ENCODE measurements at regions not wholly inside any gene's neighbourhood (a gene's known extent, or its start where the extent isn't known, plus 50 kb on each side); places are given as distances from the start of the nearest gene placed in this dataset.

DNA sequence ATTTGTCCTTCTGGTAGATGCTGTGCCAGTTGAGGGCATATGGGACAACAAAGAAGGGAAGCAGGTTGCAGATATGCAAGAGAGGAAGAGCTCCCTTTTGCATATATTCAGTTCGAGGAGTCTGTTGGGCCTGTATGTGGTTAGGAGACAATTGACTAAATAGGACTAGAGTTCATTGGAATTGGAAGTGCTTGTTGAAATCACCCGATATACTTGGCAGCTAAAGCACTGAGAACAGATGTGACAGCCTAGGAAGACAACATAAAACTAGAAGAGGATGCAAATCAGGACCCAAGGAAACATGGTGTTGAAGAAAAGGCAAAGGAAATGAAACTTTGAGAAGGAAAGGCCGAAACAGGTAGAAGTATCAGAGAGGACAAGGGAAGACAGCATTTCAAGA is 215.2 kb upstream of the P2RY1 start:
- TF ChIP-seq CREB1 (IDR thresholded peaks at IDR 0.05; ENCODE audit: low read depth), result no peak
- TF ChIP-seq EP300 (IDR thresholded peaks at IDR 0.05; ENCODE audit: borderline replicate concordance), result no peak
- no peak for TF ChIP-seq ZBTB7A (IDR thresholded peaks at IDR 0.05; ENCODE audit: low read depth)
- no peak for TF ChIP-seq TEAD4 (IDR thresholded peaks at IDR 0.05)
- no peak for TF ChIP-seq NFIC (IDR thresholded peaks at IDR 0.05)

- no peak for TF ChIP-seq ZBTB7A (IDR thresholded peaks at IDR 0.05; ENCODE audit: low read depth)
- TF ChIP-seq REST (IDR thresholded peaks at IDR 0.05; ENCODE audit: low read depth), result no peak
- no peak for TF ChIP-seq TEAD4 (IDR thresholded peaks at IDR 0.05)
- TF ChIP-seq EGR1 (IDR thresholded peaks at IDR 0.05), result no peak
- TF ChIP-seq, protein P1, sequence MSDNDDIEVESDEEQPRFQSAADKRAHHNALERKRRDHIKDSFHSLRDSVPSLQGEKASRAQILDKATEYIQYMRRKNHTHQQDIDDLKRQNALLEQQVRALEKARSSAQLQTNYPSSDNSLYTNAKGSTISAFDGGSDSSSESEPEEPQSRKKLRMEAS (IDR thresholded peaks at IDR 0.05), result no peak
- TF ChIP-seq CEBPB (IDR thresholded peaks at IDR 0.05), result no peak
- no peak for TF ChIP-seq EP300 (IDR thresholded peaks at IDR 0.05; ENCODE audit: borderline replicate concordance)
- TF ChIP-seq NFIC (IDR thresholded peaks at IDR 0.05), result no peak
- no peak for TF ChIP-seq YY1 (IDR thresholded peaks at IDR 0.05; ENCODE audit: low read depth)
- no peak for TF ChIP-seq TAF1 (IDR thresholded peaks at IDR 0.05; ENCODE audit: low read depth)
- no peak for TF ChIP-seq FOXM1 (IDR thresholded peaks at IDR 0.05; ENCODE audit: borderline replicate concordance, low read depth)
- TF ChIP-seq TCF12 (IDR thresholded peaks at IDR 0.05; ENCODE audit: low read depth), result no peak
- no peak for TF ChIP-seq CREB1 (IDR thresholded peaks at IDR 0.05; ENCODE audit: low read depth)
- TF ChIP-seq USF1 (IDR thresholded peaks at IDR 0.05), result no peak
Observed at GRCh38 chr3:152620395-152620794, 214.5 kb upstream of the P2RY1 start.

DNA sequence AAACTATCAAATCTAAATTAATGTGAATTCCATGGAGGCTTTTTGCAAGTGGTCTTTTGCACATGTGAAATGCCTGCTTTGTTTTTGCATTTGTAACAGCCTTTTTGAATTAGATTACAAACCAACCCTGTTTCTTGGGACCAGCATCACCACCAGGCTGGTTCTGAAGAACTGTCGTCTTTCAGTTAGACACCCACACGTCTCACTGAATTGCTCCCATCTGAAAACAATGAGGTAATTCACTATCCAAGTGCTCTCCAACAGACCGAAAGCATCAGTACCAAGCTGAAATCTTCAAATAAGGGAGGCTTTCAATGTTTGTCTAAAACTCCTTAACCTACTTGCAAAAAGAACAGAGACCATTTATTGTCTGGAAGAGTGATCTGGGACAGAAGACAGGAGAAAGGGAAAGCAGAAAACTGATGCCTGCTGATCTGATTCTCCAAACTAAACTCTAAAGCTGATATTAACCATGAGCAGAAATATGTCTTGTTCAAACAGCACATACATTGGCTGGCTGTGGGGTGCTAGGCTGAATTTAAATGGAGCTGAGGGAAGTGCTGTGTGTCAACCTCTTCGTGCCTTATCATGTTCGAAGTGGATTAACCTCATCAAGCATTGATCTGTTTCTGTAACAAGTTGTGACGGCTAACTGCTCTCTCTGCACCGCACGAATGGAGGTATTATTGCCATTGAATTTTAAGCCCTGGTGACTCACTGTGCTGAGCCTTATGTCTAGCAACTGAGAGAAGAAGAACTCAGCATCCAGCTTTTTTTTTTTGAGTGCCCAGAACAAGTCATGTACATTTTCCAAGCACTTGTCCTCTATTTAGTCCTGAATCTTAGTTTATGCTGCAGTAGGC is 213.7 kb upstream of the P2RY1 start:
- no peak for TF ChIP-seq REST (IDR thresholded peaks at IDR 0.05; ENCODE audit: low read depth)
- TF ChIP-seq ZBTB7A (IDR thresholded peaks at IDR 0.05; ENCODE audit: low read depth), result no peak
- TF ChIP-seq, protein P1 (IDR thresholded peaks at IDR 0.05), result no peak
- no peak for TF ChIP-seq TCF12 (IDR thresholded peaks at IDR 0.05; ENCODE audit: low read depth)
- TF ChIP-seq USF1 (IDR thresholded peaks at IDR 0.05), result no peak
- no peak for TF ChIP-seq FOXM1 (IDR thresholded peaks at IDR 0.05; ENCODE audit: borderline replicate concordance, low read depth)
- no peak for TF ChIP-seq YY1 (IDR thresholded peaks at IDR 0.05; ENCODE audit: low read depth)
- TF ChIP-seq CEBPB (IDR thresholded peaks at IDR 0.05), result no peak
- TF ChIP-seq RAD21 (IDR thresholded peaks at IDR 0.05; ENCODE audit: low read depth), result no peak
- TF ChIP-seq TAF1 (IDR thresholded peaks at IDR 0.05; ENCODE audit: low read depth), result no peak

- TF ChIP-seq CEBPB (IDR thresholded peaks at IDR 0.05) (no peak), TCF12 (IDR thresholded peaks at IDR 0.05; ENCODE audit: low read depth) (no peak), YY1 (IDR thresholded peaks at IDR 0.05; ENCODE audit: low read depth) (no peak), CREB1 (IDR thresholded peaks at IDR 0.05; ENCODE audit: low read depth) (no peak), NFIC (IDR thresholded peaks at IDR 0.05) (no peak), USF1 (IDR thresholded peaks at IDR 0.05) (no peak), EP300 (IDR thresholded peaks at IDR 0.05; ENCODE audit: borderline replicate concordance) (no peak), FOXM1 (IDR thresholded peaks at IDR 0.05; ENCODE audit: borderline replicate concordance, low read depth) (no peak), ZBTB7A (IDR thresholded peaks at IDR 0.05; ENCODE audit: low read depth) (no peak), TEAD4 (IDR thresholded peaks at IDR 0.05) (no peak), TAF1 (IDR thresholded peaks at IDR 0.05; ENCODE audit: low read depth) (no peak), REST (IDR thresholded peaks at IDR 0.05; ENCODE audit: low read depth) (no peak), EGR1 (IDR thresholded peaks at IDR 0.05) (no peak)
Observed at GRCh38 chr3:152621967-152622810, 212.7 kb upstream of the P2RY1 start.
